ENCODE measurements at regions not wholly inside any gene's neighbourhood (a gene's known extent, or its start where the extent isn't known, plus 50 kb on each side); places are given as distances from the start of the nearest gene placed in this dataset.

DNA sequence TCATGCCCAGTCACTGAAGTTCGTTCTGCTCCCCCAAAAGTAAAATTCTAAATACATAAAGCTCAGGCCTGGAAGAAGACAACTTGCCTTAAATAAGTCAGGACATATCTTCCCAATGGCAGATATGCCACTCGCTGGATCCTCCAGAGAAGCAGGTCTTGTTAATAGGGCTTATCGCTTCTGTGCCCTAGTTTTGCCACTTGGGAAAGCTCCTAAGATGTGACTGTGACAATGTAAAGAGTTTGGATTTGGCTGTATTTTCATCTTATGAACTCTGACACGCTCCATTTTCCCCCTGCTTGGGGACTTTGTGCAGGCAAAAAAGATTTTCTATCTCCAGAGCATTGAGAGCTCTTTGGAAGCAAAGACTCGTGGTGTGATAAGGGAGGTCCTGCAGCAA lies 279.9 kb downstream of the WDR11 start:
- Mint-ChIP-seq H3K4me3 (ENCODE audit: unreplicated experiment) (no peak overlapping the region), H3K36me3 (ENCODE audit: unreplicated experiment) (no peaks in the 10 kb centered on the region), H3K27me3 (ENCODE audit: unreplicated experiment) (peaks cover 11% of the 10 kb centered on the region), H3K9me3 (ENCODE audit: unreplicated experiment) (no peaks in the 10 kb centered on the region), H3K27ac (ENCODE audit: unreplicated experiment) (no peak overlapping the region), H3K4me1 (ENCODE audit: unreplicated experiment) (no peaks in the 10 kb centered on the region)
- TF ChIP-seq, protein P1, sequence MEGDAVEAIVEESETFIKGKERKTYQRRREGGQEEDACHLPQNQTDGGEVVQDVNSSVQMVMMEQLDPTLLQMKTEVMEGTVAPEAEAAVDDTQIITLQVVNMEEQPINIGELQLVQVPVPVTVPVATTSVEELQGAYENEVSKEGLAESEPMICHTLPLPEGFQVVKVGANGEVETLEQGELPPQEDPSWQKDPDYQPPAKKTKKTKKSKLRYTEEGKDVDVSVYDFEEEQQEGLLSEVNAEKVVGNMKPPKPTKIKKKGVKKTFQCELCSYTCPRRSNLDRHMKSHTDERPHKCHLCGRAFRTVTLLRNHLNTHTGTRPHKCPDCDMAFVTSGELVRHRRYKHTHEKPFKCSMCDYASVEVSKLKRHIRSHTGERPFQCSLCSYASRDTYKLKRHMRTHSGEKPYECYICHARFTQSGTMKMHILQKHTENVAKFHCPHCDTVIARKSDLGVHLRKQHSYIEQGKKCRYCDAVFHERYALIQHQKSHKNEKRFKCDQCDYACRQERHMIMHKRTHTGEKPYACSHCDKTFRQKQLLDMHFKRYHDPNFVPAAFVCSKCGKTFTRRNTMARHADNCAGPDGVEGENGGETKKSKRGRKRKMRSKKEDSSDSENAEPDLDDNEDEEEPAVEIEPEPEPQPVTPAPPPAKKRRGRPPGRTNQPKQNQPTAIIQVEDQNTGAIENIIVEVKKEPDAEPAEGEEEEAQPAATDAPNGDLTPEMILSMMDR (IDR thresholded peaks at IDR 0.05): no peak
- no peak for DNase-seq (ENCODE audit: extremely low spot score, unreplicated experiment)

DNA sequence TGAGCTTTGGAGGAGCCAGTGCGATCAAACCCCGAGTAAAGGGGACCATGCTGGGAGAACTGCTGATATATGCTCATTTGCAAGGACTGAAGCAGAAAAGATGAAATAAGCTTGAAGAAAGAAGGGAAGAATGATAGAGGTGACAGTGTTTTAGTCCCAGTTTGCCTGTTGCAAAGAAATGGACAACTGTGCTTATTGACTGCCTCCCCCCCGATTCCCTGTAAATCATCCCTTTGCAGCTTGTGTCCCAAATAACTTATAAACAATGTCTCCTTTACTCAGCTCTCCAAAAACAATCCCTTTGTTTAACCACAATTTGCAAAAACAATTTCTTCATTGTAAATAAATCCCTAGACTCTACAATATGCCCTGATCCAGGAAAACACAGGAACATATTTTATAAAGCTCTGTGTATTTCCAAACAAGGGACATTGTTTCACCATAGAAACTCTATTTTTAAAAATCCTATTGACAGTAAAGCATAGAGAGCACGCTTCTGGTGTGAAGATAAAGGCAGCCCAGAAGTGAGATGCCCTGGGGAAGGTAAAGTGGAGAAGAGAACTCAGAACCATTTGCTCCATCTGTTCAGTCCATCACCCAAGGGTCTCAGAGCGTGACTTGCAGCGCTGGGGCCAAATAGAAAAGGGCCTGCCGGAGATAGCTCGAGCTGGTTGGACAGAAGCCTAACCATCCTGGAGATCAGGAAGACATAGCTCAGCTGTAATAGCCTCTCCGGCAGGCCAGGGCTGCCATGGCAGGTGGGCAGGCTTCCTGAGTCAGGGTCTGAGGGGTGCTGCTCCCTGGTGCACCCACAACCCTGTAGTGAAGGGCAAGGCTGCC lies 280.5 kb downstream of the WDR11 start:
- Mint-ChIP-seq H3K27me3 (ENCODE audit: unreplicated experiment) (peaks cover 11% of the 10 kb centered on the region), H3K36me3 (ENCODE audit: unreplicated experiment) (no peaks in the 10 kb centered on the region), H3K4me3 (ENCODE audit: unreplicated experiment) (no peak overlapping the region), H3K9me3 (ENCODE audit: unreplicated experiment) (no peaks in the 10 kb centered on the region), H3K27ac (ENCODE audit: unreplicated experiment) (no peak overlapping the region), H3K4me1 (ENCODE audit: unreplicated experiment) (no peaks in the 10 kb centered on the region)
- TF ChIP-seq, protein P1 (IDR thresholded peaks at IDR 0.05): no peak
- DNase-seq (ENCODE audit: extremely low spot score, unreplicated experiment): no peak

DNA sequence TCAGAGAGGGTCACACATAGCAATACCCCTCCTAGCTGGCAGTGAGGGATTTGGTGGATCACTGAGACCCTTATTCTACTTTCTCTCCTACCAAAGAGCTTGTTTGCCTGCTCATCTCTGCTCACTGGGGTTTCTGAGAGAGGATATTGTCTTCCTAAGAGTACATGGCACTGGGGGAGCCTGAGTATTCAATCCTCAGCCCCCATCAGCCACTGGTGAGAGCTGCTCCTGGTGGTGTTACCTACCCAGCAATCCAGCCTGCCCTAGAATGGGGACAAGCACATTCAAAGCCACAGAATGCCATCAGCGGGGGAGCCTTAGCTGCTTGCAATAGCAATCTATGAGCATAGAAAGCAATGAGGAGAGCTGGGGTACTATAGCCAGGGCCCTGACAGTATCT lies 281.1 kb downstream of the WDR11 start:
- Mint-ChIP-seq H3K4me3 (ENCODE audit: unreplicated experiment) (no peak overlapping the region), H3K9me3 (ENCODE audit: unreplicated experiment) (no peaks in the 10 kb centered on the region), H3K36me3 (ENCODE audit: unreplicated experiment) (no peaks in the 10 kb centered on the region), H3K27me3 (ENCODE audit: unreplicated experiment) (peaks cover 11% of the 10 kb centered on the region), H3K4me1 (ENCODE audit: unreplicated experiment) (no peaks in the 10 kb centered on the region), H3K27ac (ENCODE audit: unreplicated experiment) (no peak overlapping the region)
- DNase-seq (ENCODE audit: extremely low spot score, unreplicated experiment): no peak
- TF ChIP-seq, protein P1 (IDR thresholded peaks at IDR 0.05): no peak

DNA sequence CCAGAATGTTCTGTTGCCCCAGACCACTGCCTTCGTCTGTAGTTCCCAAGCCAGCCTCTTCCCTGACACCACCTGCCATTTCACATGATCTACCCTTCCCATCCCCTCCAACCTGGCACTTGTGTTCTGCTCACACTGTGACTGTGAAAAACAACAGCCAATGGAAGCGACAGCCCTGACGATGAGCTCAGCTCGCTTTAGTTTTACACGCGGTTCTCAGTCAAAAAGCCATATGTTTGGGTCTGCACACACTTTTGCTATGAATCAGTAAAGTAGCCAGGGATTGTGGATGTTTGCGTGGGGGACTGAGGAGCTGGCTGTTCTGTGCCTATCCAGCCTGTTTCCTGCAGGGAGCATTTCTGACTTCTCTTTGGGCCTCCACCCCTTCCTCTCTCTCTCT lies 282.7 kb downstream of the WDR11 start:
- Mint-ChIP-seq H3K4me1 (ENCODE audit: unreplicated experiment) (no peaks in the 10 kb centered on the region), H3K9me3 (ENCODE audit: unreplicated experiment) (no peaks in the 10 kb centered on the region), H3K36me3 (ENCODE audit: unreplicated experiment) (no peaks in the 10 kb centered on the region), H3K27me3 (ENCODE audit: unreplicated experiment) (peaks cover 8% of the 10 kb centered on the region), H3K4me3 (ENCODE audit: unreplicated experiment) (no peak overlapping the region), H3K27ac (ENCODE audit: unreplicated experiment) (no peak overlapping the region)
- DNase-seq (ENCODE audit: extremely low spot score, unreplicated experiment): no peak
- TF ChIP-seq, protein P1 (IDR thresholded peaks at IDR 0.05): no peak

DNA sequence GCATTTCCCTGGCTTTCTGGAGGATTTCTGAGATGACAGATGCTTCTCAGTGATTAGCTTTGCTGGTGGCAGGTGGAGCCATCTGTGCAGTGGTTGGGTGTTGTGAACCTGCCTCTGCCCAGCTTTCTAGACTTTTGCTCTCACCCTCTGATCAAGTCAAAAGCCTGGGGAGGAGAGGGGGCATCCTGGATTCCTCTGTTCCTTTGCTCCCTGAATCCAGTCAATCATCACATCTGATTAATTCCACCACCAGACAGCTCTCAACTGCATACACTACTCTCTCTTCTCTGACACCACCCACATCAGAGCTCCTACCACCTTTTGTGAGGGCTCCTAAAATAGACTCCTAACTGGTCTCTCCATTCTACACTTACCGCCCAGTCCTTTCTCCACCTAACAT lies 283.5 kb downstream of the WDR11 start:
- DNase-seq (ENCODE audit: extremely low spot score, unreplicated experiment): no peak
- no peak overlapping the region for H3K27ac Mint-ChIP-seq (ENCODE audit: unreplicated experiment)
- H3K36me3 Mint-ChIP-seq (ENCODE audit: unreplicated experiment): no peaks in the 10 kb centered on the region
- TF ChIP-seq, protein P1 (IDR thresholded peaks at IDR 0.05): no peak
- H3K4me3 Mint-ChIP-seq (ENCODE audit: unreplicated experiment): no peak overlapping the region
- H3K9me3 Mint-ChIP-seq (ENCODE audit: unreplicated experiment): no peaks in the 10 kb centered on the region
- no peaks in the 10 kb centered on the region for H3K4me1 Mint-ChIP-seq (ENCODE audit: unreplicated experiment)
- H3K27me3 Mint-ChIP-seq (ENCODE audit: unreplicated experiment): peaks cover 8% of the 10 kb centered on the region
